ENCODE measurements at regions not wholly inside any gene's neighbourhood (a gene's known extent, or its start where the extent isn't known, plus 50 kb on each side); places are given as distances from the start of the nearest gene placed in this dataset.
A peak's percentile ranks its signal among the peaks of the same experiment; 100 is the strongest.
"Not testable (repeated sequence)": the region's sequence is repeated elsewhere in the genome, so short reads cannot be mapped to it uniquely, and the experiment has no call there.

- H3K36me3 ChIP-seq; intact Hi-C loops (cut with DNase I; ENCODE audit: low total_unique reads); H3K27me3 ChIP-seq; H3K4me1 ChIP-seq; H3K9me3 ChIP-seq; DNase-seq; in situ Hi-C loops (cut with MboI; ENCODE audit: low pct_ligation_motif_present in 1 of 4, low pct_unique_long_range_greater_than_20kb in 1 of 4, low sequenced_read_pairs in 3 of 4); H3K4me3 ChIP-seq; H3K27ac ChIP-seq: not testable (repeated sequence)
- WGBS, 2 donors (ENCODE audit: low coverage in 1 of 2) = 82 to 92% methylated on average over 2 to 6 of the region's 6 CpGs
Observed at GRCh38 chr4:68720723-68721122, 50.3 kb upstream of the UGT2B15 start.

GRCh38 chr4:68724426-68724825 is 54.0 kb upstream of the UGT2B15 start:
- DNase-seq = peak; percentile 36
- H3K4me1 ChIP-seq = peaks cover 0 to 3% (median 0%) of the 10 kb centered on the region in 4 donors
- intact Hi-C loops (cut with DNase I; ENCODE audit: low total_unique reads) (no loop called here), in situ Hi-C loops (cut with MboI; ENCODE audit: low pct_ligation_motif_present in 1 of 4, low pct_unique_long_range_greater_than_20kb in 1 of 4, low sequenced_read_pairs in 3 of 4) (no loop called here)
- H3K9me3 ChIP-seq = peaks cover 0 to 4% of the 10 kb centered on the region in 2 donors
- TF ChIP-seq POLR2A (IDR thresholded peaks at IDR 0.05) = no peak
- TF ChIP-seq, protein P1, sequence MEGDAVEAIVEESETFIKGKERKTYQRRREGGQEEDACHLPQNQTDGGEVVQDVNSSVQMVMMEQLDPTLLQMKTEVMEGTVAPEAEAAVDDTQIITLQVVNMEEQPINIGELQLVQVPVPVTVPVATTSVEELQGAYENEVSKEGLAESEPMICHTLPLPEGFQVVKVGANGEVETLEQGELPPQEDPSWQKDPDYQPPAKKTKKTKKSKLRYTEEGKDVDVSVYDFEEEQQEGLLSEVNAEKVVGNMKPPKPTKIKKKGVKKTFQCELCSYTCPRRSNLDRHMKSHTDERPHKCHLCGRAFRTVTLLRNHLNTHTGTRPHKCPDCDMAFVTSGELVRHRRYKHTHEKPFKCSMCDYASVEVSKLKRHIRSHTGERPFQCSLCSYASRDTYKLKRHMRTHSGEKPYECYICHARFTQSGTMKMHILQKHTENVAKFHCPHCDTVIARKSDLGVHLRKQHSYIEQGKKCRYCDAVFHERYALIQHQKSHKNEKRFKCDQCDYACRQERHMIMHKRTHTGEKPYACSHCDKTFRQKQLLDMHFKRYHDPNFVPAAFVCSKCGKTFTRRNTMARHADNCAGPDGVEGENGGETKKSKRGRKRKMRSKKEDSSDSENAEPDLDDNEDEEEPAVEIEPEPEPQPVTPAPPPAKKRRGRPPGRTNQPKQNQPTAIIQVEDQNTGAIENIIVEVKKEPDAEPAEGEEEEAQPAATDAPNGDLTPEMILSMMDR (IDR thresholded peaks at IDR 0.05) = no peak
- no peak for TF ChIP-seq EP300 (IDR thresholded peaks at IDR 0.05; ENCODE audit: low read depth)
- TF ChIP-seq POLR2AphosphoS5 (IDR thresholded peaks at IDR 0.05) = no peak
- no peak overlapping the region for H3K4me3 ChIP-seq
- WGBS, 2 donors (ENCODE audit: low coverage in 1 of 2) = 52 to 65% methylated on average over 3 to 7 of the region's 7 CpGs
- H3K36me3 ChIP-seq = no peaks in the 10 kb centered on the region
- H3K27me3 ChIP-seq = no peaks in the 10 kb centered on the region
- peak overlapping the region in 2 of 4 donors; percentile 2 to 37 for H3K27ac ChIP-seq

DNA sequence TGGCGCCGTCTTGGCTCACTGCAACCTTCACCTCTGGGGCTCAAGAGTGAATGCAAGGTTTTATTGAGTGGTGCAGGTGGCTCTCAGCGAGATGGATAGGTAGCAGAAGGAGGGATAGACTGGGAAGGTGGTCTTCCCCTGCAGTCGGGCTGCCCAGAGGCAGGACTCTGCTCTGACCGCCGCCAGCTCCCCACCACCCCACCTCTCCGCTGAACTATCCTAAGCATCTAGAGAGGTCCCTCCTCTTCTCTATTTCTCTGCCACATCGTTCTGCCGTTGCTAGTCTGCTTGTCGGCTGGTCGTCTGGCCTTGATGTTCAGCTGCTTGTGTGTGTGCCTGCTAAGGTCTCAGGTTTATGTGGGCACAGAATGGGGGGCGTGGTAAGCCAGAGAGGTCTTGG is 54.5 kb upstream of the UGT2B15 start:
- H3K27me3 ChIP-seq = no peaks in the 10 kb centered on the region
- peaks cover 0 to 4% of the 10 kb centered on the region in 2 donors for H3K9me3 ChIP-seq
- peaks cover 0 to 3% (median 0%) of the 10 kb centered on the region in 4 donors for H3K4me1 ChIP-seq
- no peak for DNase-seq
- no peaks in the 10 kb centered on the region for H3K36me3 ChIP-seq
- TF ChIP-seq POLR2A (IDR thresholded peaks at IDR 0.05) = no peak
- TF ChIP-seq EP300 (IDR thresholded peaks at IDR 0.05; ENCODE audit: low read depth) = no peak
- TF ChIP-seq, protein P1 (IDR thresholded peaks at IDR 0.05) = no peak
- no peak for TF ChIP-seq POLR2AphosphoS5 (IDR thresholded peaks at IDR 0.05)
- peak overlapping the region in 2 of 4 donors; percentile 2 to 37 for H3K27ac ChIP-seq
- intact Hi-C loops (cut with DNase I; ENCODE audit: low total_unique reads) = no loop called here
- no peak overlapping the region for H3K4me3 ChIP-seq
- in situ Hi-C loops (cut with MboI; ENCODE audit: low pct_ligation_motif_present in 1 of 4, low pct_unique_long_range_greater_than_20kb in 1 of 4, low sequenced_read_pairs in 3 of 4) = no loop called here
- WGBS, 2 donors (ENCODE audit: low coverage in 1 of 2) = 80 to 87% methylated on average over 2 to 12 of the region's 12 CpGs

GRCh38 chr4:68732653-68733466 is 62.4 kb upstream of the UGT2B15 start:
- peaks cover 4 to 38% (median 10%) of the 10 kb centered on the region in 4 donors for H3K4me1 ChIP-seq
- no peaks in the 10 kb centered on the region for H3K27me3 ChIP-seq
- DNase-seq = no peak
- TF ChIP-seq, protein P1 (IDR thresholded peaks at IDR 0.05) = no peak
- TF ChIP-seq POLR2AphosphoS5 (IDR thresholded peaks at IDR 0.05) (peak in 2 of 3 donors; percentile 44 to 54), POLR2A (IDR thresholded peaks at IDR 0.05) (peak; percentile 17)
- WGBS, 2 donors (ENCODE audit: low coverage in 1 of 2) = 24 to 30% methylated on average over 5 of the region's 5 CpGs
- H3K9me3 ChIP-seq = peaks cover 0 to 4% of the 10 kb centered on the region in 2 donors
- intact Hi-C loops (cut with DNase I; ENCODE audit: low total_unique reads) = no loop called here
- in situ Hi-C loops (cut with MboI; ENCODE audit: low pct_ligation_motif_present in 1 of 4, low pct_unique_long_range_greater_than_20kb in 1 of 4, low sequenced_read_pairs in 3 of 4) = no loop called here
- H3K27ac ChIP-seq = peak overlapping the region; percentile 59 to 74 (median 73)
- H3K36me3 ChIP-seq = no peaks in the 10 kb centered on the region
- no peak overlapping the region for H3K4me3 ChIP-seq
